ENCODE measurements at regions not wholly inside any gene's neighbourhood (a gene's known extent, or its start where the extent isn't known, plus 50 kb on each side); places are given as distances from the start of the nearest gene placed in this dataset.
A peak's percentile ranks its signal among the peaks of the same experiment; 100 is the strongest.
"Not testable (repeated sequence)": the region's sequence is repeated elsewhere in the genome, so short reads cannot be mapped to it uniquely, and the experiment has no call there.

DNA sequence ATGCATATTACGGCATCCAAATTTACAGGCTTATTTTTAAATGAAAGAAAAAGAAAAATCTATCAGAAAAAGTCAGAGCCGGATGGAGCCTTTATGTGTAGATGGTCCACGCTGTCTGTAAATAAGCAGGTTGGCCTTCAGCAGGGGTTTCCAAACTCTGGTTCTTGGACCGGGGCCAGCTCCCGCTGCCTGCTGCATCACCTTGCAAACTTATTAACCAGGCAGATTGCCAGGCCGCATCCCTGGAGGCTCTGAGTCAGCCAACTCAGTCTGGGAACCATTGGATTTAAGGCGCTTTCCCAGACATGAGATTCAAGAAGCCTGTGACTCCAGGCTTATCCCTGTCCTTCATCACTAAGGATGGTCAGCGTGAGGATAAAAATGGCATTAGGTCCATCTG, 212.4 kb downstream of the OPA1 start:
- peak; percentile 89 for DNase-seq

DNA sequence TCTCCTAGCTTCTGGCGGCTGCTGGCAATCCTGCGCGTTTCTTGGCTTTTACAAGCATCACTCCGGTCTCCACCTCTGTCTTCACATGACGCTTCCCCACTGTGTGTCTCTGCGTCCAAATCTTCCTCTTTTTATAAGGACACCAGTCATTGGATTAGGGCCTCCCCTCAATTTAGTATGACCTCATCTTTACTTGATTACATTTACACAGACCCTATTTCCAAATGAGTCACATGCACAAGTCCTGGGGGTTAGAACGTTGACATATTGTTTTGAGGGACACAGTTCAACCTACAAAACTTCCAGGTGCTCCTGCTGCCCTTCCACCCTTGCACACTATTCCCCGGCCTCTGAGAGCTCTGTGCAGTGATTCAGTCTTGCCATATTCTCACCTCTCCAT, 215.3 kb downstream of the OPA1 start:
- DNase-seq = no peak

DNA sequence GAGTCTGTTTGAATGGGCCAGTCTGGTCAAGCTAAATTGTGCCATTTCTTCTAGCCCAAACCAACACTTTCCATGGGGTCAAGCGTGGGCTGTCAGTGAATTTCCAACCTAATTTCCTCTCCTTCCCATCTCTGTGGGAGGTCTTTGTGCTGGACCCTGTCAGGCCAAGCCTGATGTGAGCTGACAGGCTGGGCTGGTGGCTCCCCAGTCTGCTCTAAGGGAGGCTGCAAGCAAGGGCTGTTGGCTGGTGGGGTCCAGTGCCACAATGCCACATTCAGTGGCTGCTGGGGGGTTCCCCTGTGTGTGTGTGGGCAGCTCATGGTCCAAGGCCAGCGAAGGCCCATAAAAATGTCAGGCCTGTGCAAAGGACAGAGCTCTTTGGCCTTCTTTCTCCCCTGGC, 216.1 kb downstream of the OPA1 start:
- no peak for DNase-seq

- no peak for DNase-seq
Measured at GRCh38 chr3:193812078-193812725, 219.2 kb downstream of the OPA1 start.

GRCh38 chr3:193812791-193813500, 219.9 kb downstream of the OPA1 start:
- DNase-seq = no peak

GRCh38 chr3:193813501-193813830, 220.5 kb downstream of the OPA1 start:
- DNase-seq = no peak

DNA sequence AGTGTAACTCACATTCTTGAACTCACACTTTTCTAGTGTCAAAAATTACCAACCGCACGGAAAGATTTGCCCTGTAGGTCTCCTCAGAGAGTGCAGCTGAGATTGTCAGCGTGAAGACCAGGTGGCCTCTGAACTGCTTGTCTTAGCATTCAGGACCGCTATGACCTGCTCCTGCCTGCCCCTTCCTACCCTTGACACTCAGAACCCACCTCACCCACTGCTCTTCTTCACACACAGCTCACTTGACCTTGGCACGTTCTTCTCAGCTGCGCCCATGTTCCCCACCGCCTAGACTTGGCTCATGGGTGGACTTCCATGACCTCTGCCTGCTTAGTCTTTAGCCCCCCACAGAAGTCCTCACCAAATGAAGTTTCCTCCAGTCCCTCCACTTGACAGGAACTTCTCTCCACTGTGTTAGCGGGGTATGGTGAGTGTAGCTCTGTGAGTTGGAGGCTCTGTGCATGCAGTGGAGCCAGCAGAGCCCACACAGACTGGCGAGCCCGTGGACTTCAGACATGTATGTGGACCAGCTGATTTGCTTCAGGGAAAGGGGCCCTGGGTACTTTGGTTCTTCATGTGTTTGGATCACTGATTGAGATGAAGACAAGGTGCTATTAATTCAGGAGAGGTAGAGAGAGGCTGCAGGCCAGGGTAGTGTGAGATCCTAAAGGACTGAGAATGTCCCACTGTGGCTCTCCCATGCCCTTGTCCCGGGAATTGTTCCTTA, 221.3 kb downstream of the OPA1 start:
- DNase-seq = no peak

- DNase-seq = no peak
Measured at GRCh38 chr3:193815246-193816027, 222.4 kb downstream of the OPA1 start.

GRCh38 chr3:193816028-193816395, 223.0 kb downstream of the OPA1 start:
- no peak for DNase-seq

DNA sequence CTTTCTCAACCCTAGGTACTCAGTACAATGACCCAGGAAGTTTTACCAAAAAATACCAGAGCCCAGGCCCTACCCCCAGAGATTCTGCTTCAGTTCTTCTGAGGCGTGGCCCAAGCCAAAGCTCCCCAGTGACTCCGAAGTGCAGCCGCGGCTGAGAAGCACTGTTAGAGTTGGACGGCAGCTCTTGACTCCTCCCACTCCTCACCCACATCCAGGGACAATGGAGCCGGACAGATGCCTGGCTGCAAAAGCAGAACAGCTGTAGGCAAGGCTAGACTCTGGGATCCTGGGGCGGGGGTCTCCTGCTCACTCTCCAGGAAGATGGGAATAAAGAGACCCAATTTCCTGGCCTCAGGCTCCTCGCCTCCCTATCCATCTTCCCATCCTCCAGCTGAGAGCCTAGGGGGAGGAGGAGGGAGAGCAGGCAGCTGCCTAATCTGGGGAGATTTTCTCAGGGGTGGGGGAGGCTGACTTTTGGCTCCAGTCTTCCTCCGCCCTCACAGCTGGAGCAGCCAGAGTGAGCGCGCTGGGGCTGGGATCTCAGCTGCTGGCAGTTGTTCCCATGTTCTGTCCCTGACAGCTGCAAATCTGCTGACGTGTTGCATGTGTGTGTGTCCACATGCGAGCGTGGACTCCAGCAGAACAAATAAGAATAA, 223.8 kb downstream of the OPA1 start:
- peak; percentile 64 for DNase-seq

GRCh38 chr3:193819117-193820010, 226.4 kb downstream of the OPA1 start:
- DNase-seq = no peak

DNA sequence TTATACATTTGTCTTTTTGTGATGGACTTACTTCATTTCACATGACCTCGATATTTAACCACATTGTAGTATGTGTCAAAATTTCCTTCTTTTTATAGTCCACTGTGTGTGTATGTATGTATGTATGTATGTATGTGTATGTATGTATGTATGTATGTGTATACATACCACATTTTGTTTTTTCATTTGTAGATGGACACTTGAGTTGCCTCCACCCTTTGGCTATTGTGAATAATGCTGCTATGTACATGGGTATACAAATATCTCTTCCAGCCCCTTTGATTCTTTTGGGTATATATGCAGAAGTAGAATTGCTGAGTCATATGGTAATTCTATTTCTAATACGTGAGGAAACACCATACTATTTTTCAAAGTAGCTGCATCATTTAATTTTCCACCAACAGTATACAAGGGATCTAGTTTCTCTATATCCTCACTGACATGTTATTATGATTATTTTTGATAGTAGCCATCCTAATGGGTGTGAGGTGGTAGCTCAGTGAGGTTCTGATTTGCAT, 228.2 kb downstream of the OPA1 start:
- no peak for DNase-seq

GRCh38 chr3:193822492-193823212, 229.6 kb downstream of the OPA1 start:
- peak; percentile 88 for DNase-seq

DNA sequence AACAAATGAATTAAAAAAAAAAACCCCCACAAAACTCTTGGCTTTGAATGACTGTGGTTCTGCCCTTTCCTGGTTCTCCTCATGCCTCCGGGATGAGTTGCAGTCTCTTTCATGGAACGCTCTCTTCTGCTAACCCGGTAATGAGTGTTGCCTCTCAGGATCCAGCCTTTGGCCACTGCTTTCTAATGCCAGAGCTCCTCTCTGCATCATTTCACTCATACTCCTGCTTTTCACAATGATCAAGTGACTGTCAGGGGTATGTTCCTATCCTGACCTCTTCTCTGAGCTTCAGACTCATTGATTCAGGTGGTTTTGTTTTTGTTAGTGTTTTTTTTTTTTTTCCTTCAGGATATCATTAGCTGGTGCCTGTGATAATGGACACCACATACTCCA, 230.2 kb downstream of the OPA1 start:
- not testable (repeated sequence) for DNase-seq

GRCh38 chr3:193824365-193824764, 231.4 kb downstream of the OPA1 start:
- DNase-seq = no peak

DNA sequence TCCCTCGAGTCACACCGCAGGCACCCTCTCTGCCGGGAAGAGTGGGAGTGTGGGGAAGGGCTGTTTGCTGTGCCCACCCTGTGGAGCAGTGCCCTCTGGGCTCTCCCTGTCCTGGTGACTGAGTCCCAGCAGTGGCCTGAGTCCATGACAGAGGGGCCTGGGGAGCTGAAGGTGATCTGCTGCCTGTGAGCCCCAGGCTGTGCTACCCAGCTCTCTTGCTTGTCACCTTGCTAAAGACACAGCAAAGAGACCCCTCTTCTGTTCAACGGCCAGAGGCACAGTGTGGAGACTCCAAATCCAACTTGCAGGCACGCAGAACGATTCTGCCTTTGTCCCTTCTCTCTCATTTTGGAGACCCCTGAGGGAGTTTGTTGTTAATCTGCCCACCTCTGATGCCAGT, 232.6 kb downstream of the OPA1 start:
- DNase-seq = no peak

DNA sequence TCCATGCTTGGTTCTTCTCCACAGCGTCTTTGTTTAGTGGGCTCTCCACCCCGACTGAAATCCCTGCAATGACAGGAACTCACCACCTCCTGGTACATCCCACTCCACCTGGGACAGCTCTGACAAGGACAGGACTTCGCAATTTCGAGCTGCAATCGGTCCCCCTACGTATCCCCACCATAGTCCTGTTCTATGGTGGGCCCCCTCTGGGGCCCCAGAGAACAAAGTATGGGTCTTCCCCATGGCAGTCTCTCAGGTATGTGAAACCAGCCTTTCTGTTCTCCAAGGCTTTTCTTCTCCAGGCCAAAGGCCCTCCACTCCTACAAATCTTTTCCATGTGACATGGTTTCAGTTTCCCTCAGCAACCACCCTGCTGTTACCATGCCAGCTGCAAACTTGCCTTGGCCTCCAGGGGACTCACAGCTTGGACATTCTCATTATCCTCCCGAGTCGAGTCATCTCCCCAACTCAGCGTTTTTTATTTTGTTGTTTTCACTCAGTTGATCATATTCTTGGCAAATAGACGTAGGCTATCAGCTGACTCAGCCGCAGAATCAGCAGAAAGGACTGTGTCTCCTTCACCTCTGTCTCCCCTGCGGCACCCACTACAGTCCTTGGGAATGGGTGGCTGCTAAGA, 233.3 kb downstream of the OPA1 start:
- peak; percentile 59 for DNase-seq

- no peak for DNase-seq
Measured at GRCh38 chr3:193827040-193827669, 234.1 kb downstream of the OPA1 start.

DNA sequence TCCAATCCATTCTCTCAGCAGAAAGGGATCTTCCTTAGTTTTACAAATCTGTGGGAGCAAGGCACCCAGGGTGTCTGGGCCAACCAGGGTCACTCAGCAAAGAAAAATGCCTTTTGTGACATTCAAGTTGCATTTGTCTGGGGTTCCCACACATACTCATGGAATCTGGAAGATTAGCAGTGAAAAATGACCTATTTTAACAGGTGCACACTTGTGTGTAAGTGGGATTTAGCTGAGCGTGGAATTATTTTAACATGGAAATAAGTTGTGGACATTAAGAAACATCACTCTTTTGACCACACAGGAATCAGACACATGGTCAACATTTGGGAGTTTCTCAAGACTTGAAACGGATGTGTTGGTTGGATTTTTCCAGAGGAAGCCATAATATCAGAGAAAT, 234.9 kb downstream of the OPA1 start:
- no peak for DNase-seq

DNA sequence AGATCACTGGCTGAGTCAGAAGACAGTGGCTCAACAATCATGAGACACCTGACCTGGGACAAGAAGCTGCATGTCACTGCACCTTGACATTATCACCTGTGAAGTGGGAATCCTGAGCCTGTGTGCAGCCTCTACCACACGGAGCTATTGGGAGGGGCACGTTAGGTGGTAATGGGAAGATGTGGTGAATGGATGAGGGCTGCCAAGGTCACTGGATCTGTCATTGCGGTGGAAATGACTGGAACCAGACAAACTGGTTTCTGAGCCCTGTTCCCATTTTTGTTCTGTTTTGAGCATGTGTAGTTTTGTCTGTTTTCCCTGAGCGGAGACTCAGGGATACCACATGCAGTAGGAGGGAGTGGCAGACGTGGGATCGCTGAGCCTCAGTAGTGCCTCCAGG, 235.5 kb downstream of the OPA1 start:
- no peak for DNase-seq

All from fibroblast of skin of scalp (primary cell).